ENCODE measurements at regions not wholly inside any gene's neighbourhood (a gene's known extent, or its start where the extent isn't known, plus 50 kb on each side); places are given as distances from the start of the nearest gene placed in this dataset.
A peak's percentile ranks its signal among the peaks of the same experiment; 100 is the strongest.

GRCh38 chr2:20507166-20507692, 60.4 kb downstream of the RHOB start:
- no peak overlapping the region for H3K4me3 ChIP-seq (replicated peaks in 1 of 3; ENCODE audit: low read depth in 2 of 3, low read length in 3 of 3)
- no peaks in the 10 kb centered on the region for H4K20me1 ChIP-seq (ENCODE audit: insufficient read depth, low read length)
- H3K4me3 Mint-ChIP-seq: no peak overlapping the region
- H3K9me3 Mint-ChIP-seq: peaks cover 0 to 3% (median 0%) of the 10 kb centered on the region in 7 donors
- no peaks in the 10 kb centered on the region for H3K27me3 ChIP-seq (ENCODE audit: control insufficient read depth in 2 of 2, insufficient read depth in 2 of 2, low read length in 2 of 2)
- TF ChIP-seq CTCF (IDR thresholded peaks at IDR 0.05): no peak
- no peaks in the 10 kb centered on the region for H3K9me3 ChIP-seq (replicated peaks in 1 of 2; ENCODE audit: control insufficient read depth in 1 of 2, insufficient read depth in 1 of 2, low read length in 2 of 2)
- H3K36me3 Mint-ChIP-seq: no peaks in the 10 kb centered on the region
- H3K27me3 Mint-ChIP-seq (ENCODE audit: low read depth in 3 of 3): peaks cover 2 to 6% (median 3%) of the 10 kb centered on the region in 3 donors
- intact Hi-C loops (cut with micrococcal nuclease): no loop called here
- no peaks in the 10 kb centered on the region for H3K36me3 ChIP-seq (replicated peaks in 1 of 2; ENCODE audit: control insufficient read depth in 1 of 2, insufficient read depth in 2 of 2, low read length in 2 of 2)
- no peak overlapping the region for H2AFZ ChIP-seq (ENCODE audit: insufficient read depth, low read depth, low read length, poor library complexity, severe bottlenecking)
- peaks cover 2% of the 10 kb centered on the region for H3K4me1 Mint-ChIP-seq
- no peak overlapping the region for H3K4me2 ChIP-seq (replicated peaks; ENCODE audit: extremely low read depth, low read length, poor library complexity, severe bottlenecking)
- no peaks in the 10 kb centered on the region for H3K4me1 ChIP-seq (ENCODE audit: control insufficient read depth in 1 of 2, insufficient read depth in 2 of 2, low read length in 2 of 2)
- DNase-seq: peak in 1 of 3 donors; percentile 13
- 57% methylated on average over 2 of the region's 5 CpGs for WGBS (ENCODE audit: insufficient coverage)
- no peaks in the 10 kb centered on the region for H3K79me2 ChIP-seq (ENCODE audit: insufficient read depth, low read length)
- H3K27ac Mint-ChIP-seq: peak overlapping the region in 1 of 7 donors; percentile 50
- H3K27ac ChIP-seq (ENCODE audit: low read depth in 1 of 2, low read length in 2 of 2): no peak overlapping the region
- no peak overlapping the region for H3K9ac ChIP-seq (ENCODE audit: insufficient read depth, low read length, poor library complexity, severe bottlenecking)

- no peak for DNase-seq
- Mint-ChIP-seq H3K27me3 (ENCODE audit: low read depth in 3 of 3) (peaks cover 2 to 6% (median 4%) of the 10 kb centered on the region in 3 donors), H3K9me3 (peaks cover 0 to 3% (median 0%) of the 10 kb centered on the region in 7 donors), H3K27ac (no peak overlapping the region), H3K4me3 (no peak overlapping the region), H3K36me3 (no peaks in the 10 kb centered on the region), H3K4me1 (no peaks in the 10 kb centered on the region)
- H3K9ac ChIP-seq (ENCODE audit: insufficient read depth, low read length, poor library complexity, severe bottlenecking): no peak overlapping the region
- H4K20me1 ChIP-seq (ENCODE audit: insufficient read depth, low read length): no peaks in the 10 kb centered on the region
- no peaks in the 10 kb centered on the region for H3K36me3 ChIP-seq (replicated peaks in 1 of 2; ENCODE audit: control insufficient read depth in 1 of 2, insufficient read depth in 2 of 2, low read length in 2 of 2)
- H3K9me3 ChIP-seq (replicated peaks in 1 of 2; ENCODE audit: control insufficient read depth in 1 of 2, insufficient read depth in 1 of 2, low read length in 2 of 2): no peaks in the 10 kb centered on the region
- no peak overlapping the region for H3K27ac ChIP-seq (ENCODE audit: low read depth in 1 of 2, low read length in 2 of 2)
- no peak for TF ChIP-seq CTCF (IDR thresholded peaks at IDR 0.05)
- H3K79me2 ChIP-seq (ENCODE audit: insufficient read depth, low read length): no peaks in the 10 kb centered on the region
- H3K4me3 ChIP-seq (replicated peaks in 1 of 3; ENCODE audit: low read depth in 2 of 3, low read length in 3 of 3): no peak overlapping the region
- H2AFZ ChIP-seq (ENCODE audit: insufficient read depth, low read depth, low read length, poor library complexity, severe bottlenecking): no peak overlapping the region
- no peaks in the 10 kb centered on the region for H3K27me3 ChIP-seq (ENCODE audit: control insufficient read depth in 2 of 2, insufficient read depth in 2 of 2, low read length in 2 of 2)
- no peaks in the 10 kb centered on the region for H3K4me1 ChIP-seq (ENCODE audit: control insufficient read depth in 1 of 2, insufficient read depth in 2 of 2, low read length in 2 of 2)
- intact Hi-C loops (cut with micrococcal nuclease): no loop called here
- H3K4me2 ChIP-seq (replicated peaks; ENCODE audit: extremely low read depth, low read length, poor library complexity, severe bottlenecking): no peak overlapping the region
These were observed 60.8 kb downstream of the RHOB start for GRCh38 chr2:20507711-20508110.
